Smooth muscle cell (in vitro differentiated cells): ENCODE measurements at regions not wholly inside any gene's neighbourhood (a gene's known extent, or its start where the extent isn't known, plus 50 kb on each side); places are given as distances from the start of the nearest gene placed in this dataset.

Source experiments
- DNase-seq: peaks from one replicate; lab custom pipeline; 2025; ENCODE audit not compliant: unreplicated experiment; lab: John Stamatoyannopoulos, UW
- H2AFZ ChIP-seq: fragments of 200-600 bp; sonication (generic); 2 replicates; pipeline ENCODE4 v1.6.0; 2016; ENCODE audit warnings: antibody characterized with exemption, low read depth, mild to moderate bottlenecking
- H3F3A ChIP-seq: fragments of 200-600 bp; sonication (generic); 2 replicates; pipeline ENCODE4 v1.6.0; 2017; ENCODE audit warnings: antibody characterized with exemption, low read depth
- H3K27ac ChIP-seq: fragments of 200-600 bp; sonication (generic); 2 replicates; pipeline ENCODE4 v1.5.1; 2016; ENCODE audit warnings: low read depth, mild to moderate bottlenecking
- H3K27me3 ChIP-seq: fragments of 200-600 bp; sonication (generic); 2 replicates; pipeline ENCODE4 v1.6.1; 2016; ENCODE audit warnings: low read depth, mild to moderate bottlenecking
- H3K36me3 ChIP-seq: fragments of 200-600 bp; sonication (generic); 2 replicates; pipeline ENCODE4 v1.5.1; 2016; ENCODE audit warnings: low read depth
- H3K4me1 ChIP-seq: fragments of 200-600 bp; sonication (generic); 2 replicates; pipeline ENCODE4 v1.5.1; 2016; ENCODE audit warnings: low read depth
- H3K4me2 ChIP-seq: fragments of 200-600 bp; sonication (generic); 2 replicates; pipeline ENCODE4 v1.6.0; 2016; ENCODE audit warnings: mild to moderate bottlenecking
- H3K4me3 ChIP-seq: fragments of 200-600 bp; sonication (generic); 2 replicates; pipeline ENCODE4 v1.5.1; 2016; ENCODE audit warnings: mild to moderate bottlenecking
- H3K79me2 ChIP-seq: fragments of 200-600 bp; sonication (generic); 2 replicates; pipeline ENCODE4 v1.6.0; 2016; ENCODE audit warnings: low read depth, mild to moderate bottlenecking
- H3K9ac ChIP-seq: fragments of 200-600 bp; sonication (generic); 2 replicates; pipeline ENCODE4 v1.6.0; 2016; ENCODE audit warnings: low read depth
- H3K9me3 ChIP-seq: fragments of 200-600 bp; sonication (generic); replicated peaks from 2 replicates; pipeline ENCODE4 v1.5.1; 2016; ENCODE audit warnings: low read depth
- H4K20me1 ChIP-seq: fragments of 200-600 bp; sonication (generic); 2 replicates; pipeline ENCODE4 v1.6.0; 2016; ENCODE audit warnings: low read depth
- WGBS: methylation state at CpG from one replicate; pipeline ENCODE4 v1.1.7; 2016; ENCODE audit warnings: low lambda C conversion rate; 5-methylcytosine and 5-hydroxymethylcytosine counted together
- TF ChIP-seq, protein P1 (sequence below): fragments of 200-600 bp; sonication (generic); IDR thresholded peaks from 2 replicates; pipeline ENCODE4 v1.5.1; 2017; ENCODE audit warnings: borderline replicate concordance, mild to moderate bottlenecking, antibody characterized with exemption; ENCODE audit not compliant: insufficient read depth, poor library complexity, severe bottlenecking

GRCh38 chr3:31289584-31289983 lies 243.1 kb upstream of the STT3B start:
- Histone ChIP-seq H4K20me1 (no peaks in the 10 kb centered on the region), H3K79me2 (no peaks in the 10 kb centered on the region), H3K4me2 (no peak overlapping the region), H3K9me3 (no peaks in the 10 kb centered on the region), H3K36me3 (no peaks in the 10 kb centered on the region), H3K4me1 (peaks cover 35% of the 10 kb centered on the region), H3K27ac (peak overlapping the region; percentile 93), H3K27me3 (no peaks in the 10 kb centered on the region), H3K4me3 (no peak overlapping the region), H2AFZ (no peak overlapping the region), H3F3A (no peaks in the 10 kb centered on the region), H3K9ac (peak overlapping the region; percentile 68)
- 51% methylated on average over 4 of the region's 4 CpGs for WGBS
- TF ChIP-seq, protein P1, sequence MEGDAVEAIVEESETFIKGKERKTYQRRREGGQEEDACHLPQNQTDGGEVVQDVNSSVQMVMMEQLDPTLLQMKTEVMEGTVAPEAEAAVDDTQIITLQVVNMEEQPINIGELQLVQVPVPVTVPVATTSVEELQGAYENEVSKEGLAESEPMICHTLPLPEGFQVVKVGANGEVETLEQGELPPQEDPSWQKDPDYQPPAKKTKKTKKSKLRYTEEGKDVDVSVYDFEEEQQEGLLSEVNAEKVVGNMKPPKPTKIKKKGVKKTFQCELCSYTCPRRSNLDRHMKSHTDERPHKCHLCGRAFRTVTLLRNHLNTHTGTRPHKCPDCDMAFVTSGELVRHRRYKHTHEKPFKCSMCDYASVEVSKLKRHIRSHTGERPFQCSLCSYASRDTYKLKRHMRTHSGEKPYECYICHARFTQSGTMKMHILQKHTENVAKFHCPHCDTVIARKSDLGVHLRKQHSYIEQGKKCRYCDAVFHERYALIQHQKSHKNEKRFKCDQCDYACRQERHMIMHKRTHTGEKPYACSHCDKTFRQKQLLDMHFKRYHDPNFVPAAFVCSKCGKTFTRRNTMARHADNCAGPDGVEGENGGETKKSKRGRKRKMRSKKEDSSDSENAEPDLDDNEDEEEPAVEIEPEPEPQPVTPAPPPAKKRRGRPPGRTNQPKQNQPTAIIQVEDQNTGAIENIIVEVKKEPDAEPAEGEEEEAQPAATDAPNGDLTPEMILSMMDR = no peak
- DNase-seq = no peak

GRCh38 chr3:31290046-31290445 lies 242.7 kb upstream of the STT3B start:
- H3K4me3 ChIP-seq = no peak overlapping the region
- H3K79me2 ChIP-seq = no peaks in the 10 kb centered on the region
- H2AFZ ChIP-seq = no peak overlapping the region
- H3K27ac ChIP-seq = peak overlapping the region; percentile 93
- H3K27me3 ChIP-seq = no peaks in the 10 kb centered on the region
- 83% methylated on average over 5 of the region's 5 CpGs for WGBS
- no peaks in the 10 kb centered on the region for H3K36me3 ChIP-seq
- no peaks in the 10 kb centered on the region for H3F3A ChIP-seq
- H3K4me1 ChIP-seq = peaks cover 39% of the 10 kb centered on the region
- H3K9ac ChIP-seq = peak overlapping the region; percentile 68
- TF ChIP-seq, protein P1 = no peak
- H3K4me2 ChIP-seq = no peak overlapping the region
- no peak for DNase-seq
- no peaks in the 10 kb centered on the region for H3K9me3 ChIP-seq
- no peaks in the 10 kb centered on the region for H4K20me1 ChIP-seq

- 68% methylated on average over 3 of the region's 3 CpGs for WGBS
- Histone ChIP-seq H3K27ac (peak overlapping the region; percentile 93), H3K4me2 (no peak overlapping the region), H3K9me3 (no peaks in the 10 kb centered on the region), H3K9ac (peak overlapping the region; percentile 68), H3K4me3 (no peak overlapping the region), H3K27me3 (no peaks in the 10 kb centered on the region), H2AFZ (no peak overlapping the region), H3K36me3 (no peaks in the 10 kb centered on the region), H3K79me2 (no peaks in the 10 kb centered on the region), H3F3A (no peaks in the 10 kb centered on the region), H3K4me1 (peaks cover 46% of the 10 kb centered on the region), H4K20me1 (no peaks in the 10 kb centered on the region)
- no peak for DNase-seq
- TF ChIP-seq, protein P1 = no peak
Observed at GRCh38 chr3:31291818-31292217, 240.9 kb upstream of the STT3B start.

GRCh38 chr3:31294430-31295149 lies 238.1 kb upstream of the STT3B start:
- TF ChIP-seq, protein P1 = no peak
- WGBS = 43% methylated on average over 5 of the region's 5 CpGs
- DNase-seq = no peak

More at GRCh38 chr3:31294430-31295149, 238.1 kb upstream of the STT3B start:
- Histone ChIP-seq H3K27me3 (no peaks in the 10 kb centered on the region), H3K4me3 (no peak overlapping the region), H3F3A (no peaks in the 10 kb centered on the region), H3K36me3 (no peaks in the 10 kb centered on the region), H3K27ac (peak overlapping the region; percentile 10), H3K79me2 (no peaks in the 10 kb centered on the region), H3K9ac (no peak overlapping the region), H3K4me2 (peak overlapping the region; percentile 29), H3K9me3 (no peaks in the 10 kb centered on the region), H3K4me1 (peaks cover 28% of the 10 kb centered on the region), H4K20me1 (no peaks in the 10 kb centered on the region), H2AFZ (no peak overlapping the region)
